GM12878 (cell line): ENCODE measurements at regions not wholly inside any gene's neighbourhood (a gene's known extent, or its start where the extent isn't known, plus 50 kb on each side); places are given as distances from the start of the nearest gene placed in this dataset.

Source experiments
- BMI1 ChIP-seq: fragments of 450-650 bp; IDR thresholded peaks from 2 replicates; pipeline ENCODE4 v1.6.1; 2016; ENCODE audit warnings: mild to moderate bottlenecking, moderate library complexity, borderline replicate concordance
- BRCA1 ChIP-seq: IDR thresholded peaks from 2 replicates; pipeline ENCODE4 v1.6.1; 2011; ENCODE audit warnings: low read depth, low read length, improper control_type of control experiment
- FOXK2 ChIP-seq: fragments of 450-650 bp; IDR thresholded peaks from 2 replicates; pipeline ENCODE4 v1.6.1; 2017; ENCODE audit warnings: mild to moderate bottlenecking, moderate library complexity
- MXI1 ChIP-seq: fragments of 150-350 bp; IDR thresholded peaks from 2 replicates; pipeline ENCODE4 v1.6.1; 2011; ENCODE audit warnings: low read depth, mild to moderate bottlenecking, inconsistent platforms, low read length, improper control_type of control experiment
- RFX5 ChIP-seq: IDR thresholded peaks from 2 replicates; pipeline ENCODE4 v1.6.1; 2011; ENCODE audit warnings: low read depth, low read length, improper control_type of control experiment
- SIN3A ChIP-seq: IDR thresholded peaks from 2 replicates; pipeline ENCODE4 v1.6.1; 2012; ENCODE audit warnings: low read depth, low read length, improper control_type of control experiment
- SP1 ChIP-seq: IDR thresholded peaks from one replicate; pipeline ENCODE4 v1.6.1; 2011; ENCODE audit warnings: low read depth, low read length
- TAF1 ChIP-seq: IDR thresholded peaks from 2 replicates; pipeline ENCODE4 v1.6.1; 2011; ENCODE audit warnings: mild to moderate bottlenecking, low read depth, low read length, borderline replicate concordance
- TF ChIP-seq, protein P1 (sequence below), 3 experiments: IDR thresholded peaks in 2 of 3; conservative IDR thresholded peaks in 1 of 3; 2 replicates each; pipeline ENCODE4 v1.5.1; 2011; ENCODE audit warnings: low read depth in 3 of 3, low read length in 3 of 3, mild to moderate bottlenecking in 3 of 3, control low read depth in 2 of 3, moderate library complexity in 2 of 3, inconsistent platforms in 1 of 3, mixed read lengths in 1 of 3; ENCODE audit not compliant: control insufficient read depth in 2 of 3, insufficient read depth in 1 of 3; ENCODE audit errors: extremely low read depth in 1 of 3
- TF ChIP-seq, protein P2 (sequence below): IDR thresholded peaks from 2 replicates; pipeline ENCODE4 v1.6.1; 2012; ENCODE audit warnings: mild to moderate bottlenecking, low read depth, low read length
- TF ChIP-seq, protein P3 (sequence below): IDR thresholded peaks from 2 replicates; pipeline ENCODE4 v1.6.1; 2012; ENCODE audit warnings: low read depth, low read length, improper control_type of control experiment
- TF ChIP-seq, protein P4 (sequence below): IDR thresholded peaks from 2 replicates; pipeline ENCODE4 v1.6.1; 2011; ENCODE audit warnings: low read depth, low read length, improper control_type of control experiment, borderline replicate concordance

DNA sequence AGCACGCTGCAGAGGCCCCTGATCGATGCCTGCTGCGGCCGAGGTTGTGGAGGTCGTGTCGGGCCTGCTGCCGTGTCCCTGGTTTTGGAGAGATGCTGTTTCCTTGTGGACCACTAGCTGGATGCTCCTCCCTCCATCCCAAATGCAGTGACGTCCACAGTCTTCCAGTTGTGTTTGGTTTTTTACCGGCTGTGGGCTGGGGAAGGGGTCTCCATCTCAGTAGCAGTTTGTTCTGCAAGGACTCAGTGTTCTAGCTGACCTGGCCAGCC is 143.0 kb upstream of the SHH start:
- TF ChIP-seq, protein P1, sequence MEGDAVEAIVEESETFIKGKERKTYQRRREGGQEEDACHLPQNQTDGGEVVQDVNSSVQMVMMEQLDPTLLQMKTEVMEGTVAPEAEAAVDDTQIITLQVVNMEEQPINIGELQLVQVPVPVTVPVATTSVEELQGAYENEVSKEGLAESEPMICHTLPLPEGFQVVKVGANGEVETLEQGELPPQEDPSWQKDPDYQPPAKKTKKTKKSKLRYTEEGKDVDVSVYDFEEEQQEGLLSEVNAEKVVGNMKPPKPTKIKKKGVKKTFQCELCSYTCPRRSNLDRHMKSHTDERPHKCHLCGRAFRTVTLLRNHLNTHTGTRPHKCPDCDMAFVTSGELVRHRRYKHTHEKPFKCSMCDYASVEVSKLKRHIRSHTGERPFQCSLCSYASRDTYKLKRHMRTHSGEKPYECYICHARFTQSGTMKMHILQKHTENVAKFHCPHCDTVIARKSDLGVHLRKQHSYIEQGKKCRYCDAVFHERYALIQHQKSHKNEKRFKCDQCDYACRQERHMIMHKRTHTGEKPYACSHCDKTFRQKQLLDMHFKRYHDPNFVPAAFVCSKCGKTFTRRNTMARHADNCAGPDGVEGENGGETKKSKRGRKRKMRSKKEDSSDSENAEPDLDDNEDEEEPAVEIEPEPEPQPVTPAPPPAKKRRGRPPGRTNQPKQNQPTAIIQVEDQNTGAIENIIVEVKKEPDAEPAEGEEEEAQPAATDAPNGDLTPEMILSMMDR (IDR thresholded peaks at IDR 0.05 in 2 of 3, conservative IDR thresholded peaks at IDR 0.05 in 1 of 3; ENCODE audit: control insufficient read depth in 2 of 3, extremely low read depth in 1 of 3, insufficient read depth in 1 of 3, low read depth in 3 of 3, low read length in 3 of 3): no peak
- no peak for TF ChIP-seq SIN3A
- TF ChIP-seq FOXK2: no peak
- TF ChIP-seq RFX5: no peak
- TF ChIP-seq, protein P2, sequence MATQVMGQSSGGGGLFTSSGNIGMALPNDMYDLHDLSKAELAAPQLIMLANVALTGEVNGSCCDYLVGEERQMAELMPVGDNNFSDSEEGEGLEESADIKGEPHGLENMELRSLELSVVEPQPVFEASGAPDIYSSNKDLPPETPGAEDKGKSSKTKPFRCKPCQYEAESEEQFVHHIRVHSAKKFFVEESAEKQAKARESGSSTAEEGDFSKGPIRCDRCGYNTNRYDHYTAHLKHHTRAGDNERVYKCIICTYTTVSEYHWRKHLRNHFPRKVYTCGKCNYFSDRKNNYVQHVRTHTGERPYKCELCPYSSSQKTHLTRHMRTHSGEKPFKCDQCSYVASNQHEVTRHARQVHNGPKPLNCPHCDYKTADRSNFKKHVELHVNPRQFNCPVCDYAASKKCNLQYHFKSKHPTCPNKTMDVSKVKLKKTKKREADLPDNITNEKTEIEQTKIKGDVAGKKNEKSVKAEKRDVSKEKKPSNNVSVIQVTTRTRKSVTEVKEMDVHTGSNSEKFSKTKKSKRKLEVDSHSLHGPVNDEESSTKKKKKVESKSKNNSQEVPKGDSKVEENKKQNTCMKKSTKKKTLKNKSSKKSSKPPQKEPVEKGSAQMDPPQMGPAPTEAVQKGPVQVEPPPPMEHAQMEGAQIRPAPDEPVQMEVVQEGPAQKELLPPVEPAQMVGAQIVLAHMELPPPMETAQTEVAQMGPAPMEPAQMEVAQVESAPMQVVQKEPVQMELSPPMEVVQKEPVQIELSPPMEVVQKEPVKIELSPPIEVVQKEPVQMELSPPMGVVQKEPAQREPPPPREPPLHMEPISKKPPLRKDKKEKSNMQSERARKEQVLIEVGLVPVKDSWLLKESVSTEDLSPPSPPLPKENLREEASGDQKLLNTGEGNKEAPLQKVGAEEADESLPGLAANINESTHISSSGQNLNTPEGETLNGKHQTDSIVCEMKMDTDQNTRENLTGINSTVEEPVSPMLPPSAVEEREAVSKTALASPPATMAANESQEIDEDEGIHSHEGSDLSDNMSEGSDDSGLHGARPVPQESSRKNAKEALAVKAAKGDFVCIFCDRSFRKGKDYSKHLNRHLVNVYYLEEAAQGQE: no peak
- TF ChIP-seq, protein P3, sequence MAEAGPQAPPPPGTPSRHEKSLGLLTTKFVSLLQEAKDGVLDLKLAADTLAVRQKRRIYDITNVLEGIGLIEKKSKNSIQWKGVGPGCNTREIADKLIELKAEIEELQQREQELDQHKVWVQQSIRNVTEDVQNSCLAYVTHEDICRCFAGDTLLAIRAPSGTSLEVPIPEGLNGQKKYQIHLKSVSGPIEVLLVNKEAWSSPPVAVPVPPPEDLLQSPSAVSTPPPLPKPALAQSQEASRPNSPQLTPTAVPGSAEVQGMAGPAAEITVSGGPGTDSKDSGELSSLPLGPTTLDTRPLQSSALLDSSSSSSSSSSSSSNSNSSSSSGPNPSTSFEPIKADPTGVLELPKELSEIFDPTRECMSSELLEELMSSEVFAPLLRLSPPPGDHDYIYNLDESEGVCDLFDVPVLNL: no peak
- TF ChIP-seq MXI1: no peak
- no peak for TF ChIP-seq TAF1
- TF ChIP-seq, protein P4, sequence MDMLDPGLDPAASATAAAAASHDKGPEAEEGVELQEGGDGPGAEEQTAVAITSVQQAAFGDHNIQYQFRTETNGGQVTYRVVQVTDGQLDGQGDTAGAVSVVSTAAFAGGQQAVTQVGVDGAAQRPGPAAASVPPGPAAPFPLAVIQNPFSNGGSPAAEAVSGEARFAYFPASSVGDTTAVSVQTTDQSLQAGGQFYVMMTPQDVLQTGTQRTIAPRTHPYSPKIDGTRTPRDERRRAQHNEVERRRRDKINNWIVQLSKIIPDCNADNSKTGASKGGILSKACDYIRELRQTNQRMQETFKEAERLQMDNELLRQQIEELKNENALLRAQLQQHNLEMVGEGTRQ: no peak
- no peak for TF ChIP-seq SP1
- no peak for TF ChIP-seq BRCA1
- no peak for TF ChIP-seq BMI1
